ENCODE measurements at regions not wholly inside any gene's neighbourhood (a gene's known extent, or its start where the extent isn't known, plus 50 kb on each side); places are given as distances from the start of the nearest gene placed in this dataset.

- no peak for TF ChIP-seq POLR2A (IDR thresholded peaks at IDR 0.05; ENCODE audit: low read depth, low read length)
- DNase-seq (ENCODE audit: insufficient read length, low spot score) (no peak), FAIRE-seq (no peak)
These were observed 645.7 kb upstream of the DIPK2B start for GRCh38 chrX:45846328-45846727.

- DNase-seq (ENCODE audit: insufficient read length, low spot score) (no peak), FAIRE-seq (no peak)
These were observed 644.5 kb upstream of the DIPK2B start for GRCh38 chrX:45845142-45845541.

GRCh38 chrX:45843518-45843917 is 642.8 kb upstream of the DIPK2B start:
- no peak for DNase-seq (ENCODE audit: insufficient read length, low spot score)

More at GRCh38 chrX:45845142-45845541, 644.5 kb upstream of the DIPK2B start:
- TF ChIP-seq POLR2A (IDR thresholded peaks at IDR 0.05; ENCODE audit: low read depth, low read length) = no peak

GRCh38 chrX:45842926-45843315 is 642.2 kb upstream of the DIPK2B start:
- DNase-seq (ENCODE audit: insufficient read length, low spot score) = no peak
- FAIRE-seq = no peak
- no peak for TF ChIP-seq POLR2A (IDR thresholded peaks at IDR 0.05; ENCODE audit: low read depth, low read length)

More at GRCh38 chrX:45843518-45843917, 642.8 kb upstream of the DIPK2B start:
- no peak for FAIRE-seq
- TF ChIP-seq POLR2A (IDR thresholded peaks at IDR 0.05; ENCODE audit: low read depth, low read length) = no peak

- DNase-seq (ENCODE audit: insufficient read length, low spot score) = no peak
- no peak for FAIRE-seq
- no peak for TF ChIP-seq POLR2A (IDR thresholded peaks at IDR 0.05; ENCODE audit: low read depth, low read length)
These were observed 641.7 kb upstream of the DIPK2B start for GRCh38 chrX:45842207-45842925.

- no peak for FAIRE-seq
- DNase-seq (ENCODE audit: insufficient read length, low spot score) = no peak
- no peak for TF ChIP-seq POLR2A (IDR thresholded peaks at IDR 0.05; ENCODE audit: low read depth, low read length)
These were observed 639.8 kb upstream of the DIPK2B start for GRCh38 chrX:45840411-45840950.

- no peak for FAIRE-seq
These were observed 629.7 kb upstream of the DIPK2B start for GRCh38 chrX:45830343-45830742.

GRCh38 chrX:45824471-45824870 is 623.8 kb upstream of the DIPK2B start:
- TF ChIP-seq POLR2A (IDR thresholded peaks at IDR 0.05; ENCODE audit: low read depth, low read length) = no peak
- DNase-seq (ENCODE audit: insufficient read length, low spot score) (peak; percentile 10), FAIRE-seq (peak; percentile 62)

More at GRCh38 chrX:45830343-45830742, 629.7 kb upstream of the DIPK2B start:
- DNase-seq (ENCODE audit: insufficient read length, low spot score) = no peak
- no peak for TF ChIP-seq POLR2A (IDR thresholded peaks at IDR 0.05; ENCODE audit: low read depth, low read length)

GRCh38 chrX:45823536-45823935 is 622.9 kb upstream of the DIPK2B start:
- TF ChIP-seq POLR2A (IDR thresholded peaks at IDR 0.05; ENCODE audit: low read depth, low read length) = no peak
- DNase-seq (ENCODE audit: insufficient read length, low spot score) (no peak), FAIRE-seq (no peak)

- FAIRE-seq (no peak), DNase-seq (ENCODE audit: insufficient read length, low spot score) (no peak)
These were observed 621.4 kb upstream of the DIPK2B start for GRCh38 chrX:45822124-45822523.

GRCh38 chrX:45818913-45819312 is 618.2 kb upstream of the DIPK2B start:
- FAIRE-seq (no peak), DNase-seq (ENCODE audit: insufficient read length, low spot score) (no peak)
- no peak for TF ChIP-seq POLR2A (IDR thresholded peaks at IDR 0.05; ENCODE audit: low read depth, low read length)

More at GRCh38 chrX:45822124-45822523, 621.4 kb upstream of the DIPK2B start:
- no peak for TF ChIP-seq POLR2A (IDR thresholded peaks at IDR 0.05; ENCODE audit: low read depth, low read length)

- no peak for TF ChIP-seq POLR2A (IDR thresholded peaks at IDR 0.05; ENCODE audit: low read depth, low read length)
- FAIRE-seq = no peak
- no peak for DNase-seq (ENCODE audit: insufficient read length, low spot score)
These were observed 614.8 kb upstream of the DIPK2B start for GRCh38 chrX:45815441-45815840.

- TF ChIP-seq POLR2A (IDR thresholded peaks at IDR 0.05; ENCODE audit: low read depth, low read length) = no peak
- DNase-seq (ENCODE audit: insufficient read length, low spot score) = no peak
- no peak for FAIRE-seq
These were observed 610.6 kb upstream of the DIPK2B start for GRCh38 chrX:45811326-45811725.

- DNase-seq (ENCODE audit: insufficient read length, low spot score) = no peak
- no peak for TF ChIP-seq POLR2A (IDR thresholded peaks at IDR 0.05; ENCODE audit: low read depth, low read length)
- FAIRE-seq = no peak
These were observed 607.1 kb upstream of the DIPK2B start for GRCh38 chrX:45807572-45808425.

Data from H54 (cell line).